NCI-H1105 (cell line): ENCODE measurements at regions not wholly inside any gene's neighbourhood (a gene's known extent, or its start where the extent isn't known, plus 50 kb on each side); places are given as distances from the start of the nearest gene placed in this dataset.

Source experiments
- DNase-seq: peaks from one replicate; lab custom pipeline; 2025; lab: John Stamatoyannopoulos, UW

- DNase-seq, result no peak
Observed at GRCh38 chr1:29746076-29746665, 509.8 kb downstream of the PTPRU start.

DNA sequence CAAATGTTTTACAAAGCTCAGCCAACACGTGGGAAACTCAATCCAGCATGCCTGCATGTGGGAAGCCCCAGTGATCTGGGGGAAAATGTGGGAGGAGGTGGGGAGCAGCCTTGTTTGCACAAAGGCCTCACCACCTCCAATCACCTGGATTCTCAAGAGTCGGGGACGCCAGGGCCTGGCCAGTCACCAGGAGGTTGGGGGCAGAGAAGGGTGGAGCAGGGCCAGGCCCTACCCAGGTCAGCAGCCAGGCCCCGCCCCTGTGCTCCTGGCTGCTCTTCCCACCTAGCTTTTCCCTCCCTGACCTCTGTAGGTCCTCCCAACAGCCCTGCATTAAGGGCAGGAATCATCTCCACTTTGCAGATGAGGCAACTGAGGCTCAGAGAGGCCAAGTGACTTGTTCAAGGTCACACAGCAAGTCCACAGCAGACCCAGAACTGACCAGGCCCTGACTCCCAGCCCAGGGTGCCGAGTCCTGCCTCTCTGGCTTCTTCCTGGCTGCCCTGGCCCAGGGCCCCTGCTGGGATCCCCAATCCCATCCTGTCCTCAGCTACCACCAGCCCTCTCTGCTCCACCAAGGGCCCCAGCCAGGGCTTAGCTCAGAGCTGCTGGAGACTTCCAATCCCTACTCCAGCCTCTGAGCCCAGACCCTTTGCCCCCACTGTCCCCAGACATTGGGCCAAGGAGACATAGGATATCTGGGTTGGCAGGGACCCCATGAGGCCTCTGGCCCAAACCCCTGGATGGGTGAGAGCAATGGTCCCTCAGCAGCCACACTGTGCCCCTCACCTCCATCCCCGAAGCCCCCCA is 508.6 kb downstream of the PTPRU start:
- DNase-seq, result no peak

- no peak for DNase-seq
Observed at GRCh38 chr1:29743931-29744330, 507.6 kb downstream of the PTPRU start.

DNA sequence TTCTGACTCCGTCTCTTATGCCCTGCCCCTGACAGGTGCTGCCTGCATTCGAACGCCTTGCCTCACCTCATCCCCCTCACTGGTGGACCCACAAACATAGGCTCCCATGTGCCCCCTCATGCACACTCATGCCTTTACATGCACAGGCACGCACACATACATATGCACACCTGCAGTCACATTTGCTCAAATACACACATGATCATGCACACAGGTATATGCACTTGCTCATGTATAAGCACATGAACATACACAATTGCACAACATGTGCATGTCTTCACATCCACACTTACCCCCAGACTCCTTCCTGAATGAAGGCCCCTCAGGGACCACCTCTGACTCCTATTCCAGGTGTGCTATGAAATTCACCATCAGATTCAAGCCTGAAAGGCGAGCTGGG is 506.9 kb downstream of the PTPRU start:
- no peak for DNase-seq

GRCh38 chr1:29739176-29739575 is 502.9 kb downstream of the PTPRU start:
- DNase-seq, result no peak

DNA sequence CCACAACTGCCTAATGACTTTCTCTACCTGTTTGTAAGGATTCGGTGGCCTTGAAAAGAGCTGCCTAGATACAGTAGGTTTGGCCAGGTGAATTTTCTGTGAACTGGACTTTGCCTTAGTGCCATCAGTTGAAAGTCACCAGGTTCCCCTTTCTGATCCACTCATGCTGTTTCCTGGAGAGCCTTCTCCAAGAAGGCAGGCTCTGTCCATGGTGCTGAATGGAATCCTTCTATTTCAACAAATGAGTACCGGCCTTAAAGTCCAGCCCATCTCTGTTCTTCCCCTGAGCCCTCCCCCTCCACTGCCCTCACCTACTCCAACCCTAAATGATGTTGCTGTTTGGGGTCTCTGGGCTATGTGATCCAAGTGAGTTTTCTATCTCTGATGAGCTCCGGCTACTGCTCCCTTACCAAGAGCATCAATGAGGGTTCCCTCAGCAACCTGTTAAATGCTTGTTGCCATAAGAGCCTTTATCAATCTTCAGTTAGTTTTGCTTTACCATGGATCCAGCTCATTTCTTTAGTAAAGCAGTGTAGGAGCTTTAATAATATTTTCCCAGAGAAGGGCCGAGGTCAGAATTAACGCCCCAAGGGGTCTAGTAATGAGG is 500.4 kb downstream of the PTPRU start:
- no peak for DNase-seq

DNA sequence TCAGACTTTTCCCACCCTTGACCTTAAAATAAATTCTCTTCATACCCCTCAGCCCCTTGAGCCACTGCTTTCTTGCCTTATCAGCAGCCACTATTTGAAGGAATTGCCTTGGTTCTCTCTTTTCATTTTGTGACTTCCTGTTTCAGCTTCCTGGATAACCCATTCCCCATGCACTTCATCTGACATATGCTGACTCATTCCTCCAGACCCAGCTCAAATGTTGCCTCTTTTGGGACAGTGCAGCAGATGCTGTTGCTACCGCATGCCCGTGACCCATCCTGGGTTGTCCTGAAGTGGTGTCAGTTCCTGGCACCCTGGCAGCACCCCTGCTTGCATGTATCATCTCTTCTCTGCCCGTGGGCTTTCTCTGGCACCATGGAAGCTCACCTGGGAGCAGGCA is 496.1 kb downstream of the PTPRU start:
- no peak for DNase-seq

GRCh38 chr1:29730623-29731022 is 494.3 kb downstream of the PTPRU start:
- no peak for DNase-seq

DNA sequence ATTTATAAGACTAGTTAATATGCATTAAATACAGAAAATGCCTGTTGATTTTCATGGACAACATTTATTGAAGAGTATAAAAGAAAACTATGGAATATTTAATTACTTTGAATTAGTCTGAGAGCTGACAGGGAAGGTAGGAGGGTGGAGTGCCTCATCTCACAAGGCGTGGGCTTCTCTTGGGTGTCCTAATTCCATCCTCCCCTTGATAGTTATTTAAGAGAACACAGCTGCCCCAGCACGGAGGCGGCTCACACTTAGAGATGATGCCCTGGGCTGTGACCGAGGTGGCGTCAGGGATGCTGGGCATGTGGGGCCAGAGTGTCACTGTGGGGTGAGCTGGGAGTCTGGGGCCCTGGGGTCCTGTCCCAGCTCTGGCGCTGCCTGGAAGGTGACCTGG is 493.0 kb downstream of the PTPRU start:
- no peak for DNase-seq

- DNase-seq, result no peak
Observed at GRCh38 chr1:29728703-29729102, 492.4 kb downstream of the PTPRU start.

DNA sequence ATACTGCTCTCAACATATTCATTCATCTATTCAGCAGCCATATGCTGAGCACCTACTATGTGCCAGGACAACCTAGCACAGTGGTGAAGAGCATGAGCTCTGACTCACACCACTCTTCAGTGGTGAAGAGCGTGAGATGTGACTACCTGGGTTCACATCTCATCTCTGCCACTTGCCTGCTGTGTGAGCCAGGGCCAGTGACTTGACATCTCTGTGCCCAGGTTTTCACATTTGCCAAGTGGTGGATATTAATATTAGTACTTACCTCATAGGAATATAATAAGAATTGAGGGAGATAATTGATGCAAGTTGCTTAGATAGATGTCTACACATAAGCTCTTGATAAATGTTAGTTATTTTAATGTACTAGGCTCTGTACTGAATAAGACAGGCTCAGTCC is 488.9 kb downstream of the PTPRU start:
- no peak for DNase-seq

GRCh38 chr1:29722598-29722997 is 486.3 kb downstream of the PTPRU start:
- no peak for DNase-seq

DNA sequence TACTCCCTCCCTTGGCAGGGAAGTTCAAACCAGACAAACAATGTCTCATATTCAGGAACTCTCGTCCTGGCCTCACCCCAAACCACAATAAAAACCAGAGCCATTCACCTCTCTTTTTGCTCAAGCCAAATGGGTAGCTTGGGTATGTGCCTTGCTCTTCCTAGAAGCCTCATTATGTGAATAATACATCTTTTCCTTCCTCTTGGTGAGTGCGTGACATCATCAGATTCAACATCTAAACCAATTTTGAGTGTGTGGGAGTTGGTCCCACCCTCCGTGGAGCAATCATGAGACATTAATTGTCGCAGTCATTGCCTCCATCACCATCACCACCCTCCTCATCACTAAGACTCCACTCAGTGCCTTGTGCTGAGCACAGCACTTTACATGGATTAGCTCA is 482.9 kb downstream of the PTPRU start:
- no peak for DNase-seq

GRCh38 chr1:29718791-29719190 is 482.5 kb downstream of the PTPRU start:
- DNase-seq, result no peak

DNA sequence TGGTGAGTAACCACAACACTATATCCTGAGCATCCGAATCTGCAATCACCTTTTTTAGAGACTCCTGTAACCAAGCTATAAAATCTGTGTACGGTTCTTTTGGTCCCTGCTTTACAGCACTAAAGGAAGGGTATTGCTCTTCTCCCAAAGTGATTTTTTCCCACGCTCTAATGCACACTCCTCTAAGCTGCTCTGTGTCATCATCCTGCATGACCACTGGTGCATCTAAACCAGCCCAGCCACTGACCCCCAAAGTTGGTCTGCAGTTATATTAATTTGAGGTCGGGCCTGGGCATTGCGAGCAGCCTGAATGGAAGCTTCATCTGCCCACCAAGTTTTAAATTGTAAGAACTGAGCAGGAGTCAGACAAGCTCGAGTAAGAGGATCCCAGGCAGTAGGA is 480.0 kb downstream of the PTPRU start:
- DNase-seq, result no peak

DNA sequence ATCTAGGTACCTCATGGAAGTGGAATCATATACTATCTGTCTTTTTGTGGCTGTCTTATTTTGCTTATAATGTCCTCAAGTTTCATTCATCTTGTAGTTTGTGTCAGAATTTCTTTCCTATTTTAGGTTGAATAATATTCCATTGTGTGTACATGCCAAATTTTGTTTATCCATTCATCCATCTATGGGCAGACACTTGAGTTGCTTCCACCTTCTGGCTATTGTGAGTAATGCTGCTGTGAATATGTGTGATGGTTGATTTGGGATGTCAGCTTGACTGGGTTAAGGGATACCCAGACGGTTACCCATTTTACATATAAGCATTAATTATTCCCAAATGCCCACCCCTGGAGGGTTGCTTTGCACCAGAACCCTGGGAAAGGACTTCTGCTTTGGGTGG is 477.5 kb downstream of the PTPRU start:
- DNase-seq, result no peak

DNA sequence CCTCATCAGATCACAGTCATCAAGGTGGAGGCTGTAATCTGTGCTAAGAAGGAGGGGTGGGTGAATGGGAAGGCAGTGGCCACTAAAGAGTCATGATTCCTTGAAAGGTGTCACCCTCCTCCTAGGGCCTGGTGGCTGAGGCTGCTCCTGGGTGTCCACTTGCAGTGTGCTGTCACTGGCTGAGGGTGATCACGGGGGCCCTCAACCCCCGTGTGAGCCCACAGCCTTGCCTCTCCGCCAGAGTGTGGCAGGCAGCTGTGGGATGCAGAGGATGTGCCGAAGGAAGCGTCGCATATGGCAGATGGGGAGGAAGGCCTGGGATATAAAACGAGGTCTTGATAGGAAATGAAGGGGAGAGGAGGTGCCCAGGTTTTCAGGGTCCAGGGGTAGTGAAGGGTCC is 476.5 kb downstream of the PTPRU start:
- DNase-seq, result no peak

DNA sequence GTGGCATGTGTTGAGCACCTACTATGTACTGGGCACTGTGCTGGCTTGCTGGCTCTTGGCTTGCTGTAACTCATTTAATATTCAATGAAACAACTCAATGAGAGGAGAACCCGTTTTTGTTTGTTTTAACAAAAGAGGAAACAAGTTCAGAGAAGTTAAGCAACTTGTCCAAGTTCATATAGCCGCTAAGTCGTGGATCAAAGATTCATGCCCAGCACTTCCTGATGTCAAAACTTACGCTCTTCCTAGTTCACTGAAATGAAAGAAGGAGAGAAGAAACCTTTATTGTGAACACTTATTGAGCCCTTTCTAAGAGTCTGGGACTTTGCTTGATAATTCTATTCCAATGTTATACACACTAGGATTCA is 475.9 kb downstream of the PTPRU start:
- no peak for DNase-seq

- no peak for DNase-seq
Observed at GRCh38 chr1:29711582-29712283, 475.4 kb downstream of the PTPRU start.

- DNase-seq, result peak; percentile 70
Observed at GRCh38 chr1:29709704-29710280, 473.5 kb downstream of the PTPRU start.

- peak; percentile 53 for DNase-seq
Observed at GRCh38 chr1:29708796-29709703, 472.7 kb downstream of the PTPRU start.
